ENCODE measurements at regions not wholly inside any gene's neighbourhood (a gene's known extent, or its start where the extent isn't known, plus 50 kb on each side); places are given as distances from the start of the nearest gene placed in this dataset.
"Not testable (repeated sequence)": the region's sequence is repeated elsewhere in the genome, so short reads cannot be mapped to it uniquely, and the experiment has no call there.

DNA sequence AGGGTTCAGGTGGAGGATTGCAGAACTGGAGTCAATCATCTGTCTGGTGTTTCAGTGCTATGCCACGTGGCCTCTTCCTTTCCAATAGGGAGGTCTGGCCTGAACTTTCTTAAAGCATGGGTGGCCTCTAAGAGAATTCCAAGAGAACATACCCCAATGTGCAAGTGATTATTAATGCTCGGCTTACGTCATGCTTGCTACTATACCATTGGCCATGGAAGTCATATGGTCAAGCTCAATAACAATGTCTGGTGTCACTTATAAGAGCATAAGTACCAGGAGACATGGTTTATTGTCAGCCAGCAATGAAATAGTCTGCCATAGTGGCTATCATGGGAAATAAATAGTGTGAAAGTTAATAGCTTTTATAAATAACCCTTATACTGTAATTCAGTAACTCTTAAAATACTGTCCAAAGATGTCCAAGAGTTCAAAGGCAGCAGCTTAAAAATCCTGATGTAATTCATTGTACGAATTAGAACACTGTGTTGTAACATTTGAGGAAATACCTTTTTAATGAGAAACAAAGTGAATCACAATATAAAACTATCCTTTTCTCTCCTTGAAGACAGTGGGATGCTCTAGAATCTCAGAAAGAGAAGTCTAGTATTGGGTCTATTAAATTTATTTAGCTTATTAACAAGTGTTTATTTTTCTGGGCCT lies 355.4 kb upstream of the PRR16 start:
- no peak for TF ChIP-seq CTCF (conservative IDR thresholded peaks at IDR 0.05; ENCODE audit: low read length)
- DNase-seq (ENCODE audit: low read depth), result peak; percentile 65
- H3K4me3 ChIP-seq (ENCODE audit: low read length), result no peak overlapping the region

DNA sequence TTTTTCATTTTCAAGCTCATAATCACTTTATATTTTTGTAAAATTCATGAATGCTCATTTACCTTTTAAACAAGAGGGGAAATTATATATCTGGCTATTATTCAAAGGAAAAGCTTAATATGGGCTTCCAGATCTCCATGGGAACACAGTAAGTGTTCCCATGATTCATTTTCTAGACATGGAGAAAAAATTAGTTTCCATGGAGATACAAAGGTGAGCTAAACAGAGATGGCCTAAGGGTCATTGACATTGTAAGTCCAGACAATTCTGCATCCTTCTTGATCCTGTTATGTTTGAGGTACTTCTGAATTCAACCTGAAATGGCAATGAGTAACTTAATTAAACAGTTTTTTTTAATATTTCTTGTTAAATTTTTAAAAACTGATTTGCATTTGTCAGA lies 341.4 kb upstream of the PRR16 start:
- no peak for DNase-seq (ENCODE audit: low read depth)

DNA sequence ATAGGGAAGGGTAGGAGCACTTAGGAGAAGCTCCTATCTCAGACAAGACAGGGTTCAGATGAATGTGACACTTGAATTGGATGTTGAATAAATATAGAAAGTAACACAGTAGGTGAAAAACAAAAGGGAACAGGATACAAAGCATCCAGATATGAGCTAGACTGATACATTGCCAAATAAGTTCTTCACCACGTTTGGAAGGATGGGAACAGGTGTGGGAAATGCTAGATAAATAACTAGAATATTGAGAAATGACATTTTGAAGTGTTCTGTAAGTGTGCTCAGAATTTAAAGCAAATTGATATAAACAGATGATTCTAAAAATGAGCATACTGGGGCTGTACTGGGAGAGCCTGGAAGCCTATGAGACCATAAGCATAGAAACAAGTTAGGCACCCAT lies 340.1 kb upstream of the PRR16 start:
- TF ChIP-seq CTCF (conservative IDR thresholded peaks at IDR 0.05; ENCODE audit: low read length), result no peak
- no peak overlapping the region for H3K4me3 ChIP-seq (ENCODE audit: low read length)
- no peak for DNase-seq (ENCODE audit: low read depth)

More for the DNA sequence above, 341.4 kb upstream of the PRR16 start:
- no peak overlapping the region for H3K4me3 ChIP-seq (ENCODE audit: low read length)
- TF ChIP-seq CTCF (conservative IDR thresholded peaks at IDR 0.05; ENCODE audit: low read length), result no peak

DNA sequence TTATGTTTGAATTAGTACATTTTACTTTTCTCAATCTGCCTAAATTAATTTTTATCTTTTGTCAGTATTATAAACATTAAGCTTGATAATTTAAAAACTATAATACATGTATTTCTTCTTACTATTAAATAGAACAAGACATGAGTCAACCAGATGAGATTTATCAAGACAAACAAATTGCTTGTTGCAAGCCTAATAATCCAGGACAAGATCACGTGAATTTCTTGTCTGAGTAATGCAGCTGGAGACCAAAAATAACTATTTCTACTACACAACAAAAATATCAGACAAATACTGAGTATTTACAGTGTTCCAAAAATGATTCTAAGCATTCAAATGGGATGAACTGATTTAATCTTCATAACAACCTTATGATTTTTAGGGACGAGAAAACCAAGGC lies 339.1 kb upstream of the PRR16 start:
- peak; percentile 24 for DNase-seq (ENCODE audit: low read depth)

DNA sequence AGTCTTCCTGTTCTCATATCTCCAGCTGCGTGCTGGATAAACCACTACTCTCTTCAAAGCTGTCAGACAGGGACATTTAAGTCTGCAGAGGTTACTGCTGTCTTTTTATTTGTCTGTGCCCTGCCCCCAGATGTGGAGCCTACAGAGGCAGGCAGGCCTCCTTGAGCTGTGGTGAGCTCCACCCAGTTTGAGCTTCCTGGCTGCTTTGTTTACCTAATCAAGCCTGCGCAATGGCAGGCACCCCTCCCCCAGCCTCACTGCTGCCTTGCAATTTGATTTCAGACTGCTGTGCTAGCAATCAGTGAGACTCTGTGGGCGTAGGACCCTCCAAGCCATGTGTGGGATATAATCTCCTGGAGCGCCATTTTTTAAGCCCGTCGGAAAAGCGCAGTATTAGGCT lies 331.8 kb upstream of the PRR16 start:
- H3K4me3 ChIP-seq (ENCODE audit: low read length); DNase-seq (ENCODE audit: low read depth): not testable (repeated sequence)

More for the DNA sequence above, 339.1 kb upstream of the PRR16 start:
- TF ChIP-seq CTCF (conservative IDR thresholded peaks at IDR 0.05; ENCODE audit: low read length), result no peak
- H3K4me3 ChIP-seq (ENCODE audit: low read length), result no peak overlapping the region

DNA sequence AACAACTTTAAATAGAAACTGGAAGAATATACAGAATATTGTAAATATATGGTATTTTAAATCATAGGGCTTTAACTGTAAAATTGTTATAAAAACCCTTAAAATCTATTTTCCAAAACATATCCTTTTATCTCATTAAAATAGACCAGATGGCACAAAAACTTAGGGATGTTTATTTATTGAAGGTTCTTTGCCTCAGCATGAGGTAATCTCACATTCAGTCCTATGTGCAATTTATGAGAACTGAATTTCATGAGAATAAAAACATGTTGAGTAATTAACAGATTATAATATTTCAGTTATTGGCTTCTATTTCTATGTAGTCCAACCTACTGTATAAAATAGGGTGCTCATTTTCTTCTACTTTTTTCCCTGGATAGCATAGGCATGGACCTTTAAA lies 329.2 kb upstream of the PRR16 start:
- no peak for DNase-seq (ENCODE audit: low read depth)
- no peak overlapping the region for H3K4me3 ChIP-seq (ENCODE audit: low read length)
- no peak for TF ChIP-seq CTCF (conservative IDR thresholded peaks at IDR 0.05; ENCODE audit: low read length)

DNA sequence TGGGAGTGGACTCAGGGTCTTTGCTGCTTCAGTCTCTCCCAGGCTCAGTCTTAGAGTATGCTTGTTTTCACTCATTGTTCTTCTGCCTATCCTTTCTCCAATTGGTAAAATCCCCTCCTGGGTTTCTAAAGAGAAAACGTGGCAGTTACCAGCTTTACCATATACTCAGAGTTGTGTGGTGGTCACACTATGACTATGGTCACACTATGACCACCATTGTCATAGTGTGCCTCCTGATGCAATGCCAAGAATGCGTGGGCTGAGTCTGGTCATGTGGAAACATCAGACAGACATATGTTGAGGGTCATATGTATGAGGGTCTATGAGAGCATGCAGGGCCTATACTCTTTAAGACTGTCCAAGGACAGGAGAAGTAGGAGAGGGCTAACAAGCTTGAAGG lies 326.5 kb upstream of the PRR16 start:
- no peak for DNase-seq (ENCODE audit: low read depth)
- no peak overlapping the region for H3K4me3 ChIP-seq (ENCODE audit: low read length)
- no peak for TF ChIP-seq CTCF (conservative IDR thresholded peaks at IDR 0.05; ENCODE audit: low read length)

DNA sequence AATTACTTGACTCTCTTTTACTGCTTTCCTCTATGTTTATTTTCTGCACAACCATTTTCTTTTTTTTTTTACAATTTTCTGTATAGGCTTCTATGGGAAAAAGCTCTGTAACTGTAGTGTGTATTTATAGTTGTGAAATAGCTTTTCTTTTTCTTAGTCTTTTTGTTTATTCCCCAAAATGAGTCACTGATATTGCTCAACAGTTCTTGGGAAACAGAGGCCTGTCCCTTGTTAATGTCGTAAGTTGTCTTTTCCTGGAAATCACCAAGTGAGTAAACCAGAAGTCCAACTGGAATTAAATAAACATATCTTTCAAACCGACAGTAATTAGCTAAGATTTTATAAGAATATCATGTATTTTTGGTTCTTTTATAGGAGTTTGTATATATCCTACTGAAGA lies 325.1 kb upstream of the PRR16 start:
- TF ChIP-seq CTCF (conservative IDR thresholded peaks at IDR 0.05; ENCODE audit: low read length), result no peak
- no peak overlapping the region for H3K4me3 ChIP-seq (ENCODE audit: low read length)
- peak; percentile 96 for DNase-seq (ENCODE audit: low read depth)

Measured in AG10803 (cell line).